ENCODE measurements at regions not wholly inside any gene's neighbourhood (a gene's known extent, or its start where the extent isn't known, plus 50 kb on each side); places are given as distances from the start of the nearest gene placed in this dataset.

DNA sequence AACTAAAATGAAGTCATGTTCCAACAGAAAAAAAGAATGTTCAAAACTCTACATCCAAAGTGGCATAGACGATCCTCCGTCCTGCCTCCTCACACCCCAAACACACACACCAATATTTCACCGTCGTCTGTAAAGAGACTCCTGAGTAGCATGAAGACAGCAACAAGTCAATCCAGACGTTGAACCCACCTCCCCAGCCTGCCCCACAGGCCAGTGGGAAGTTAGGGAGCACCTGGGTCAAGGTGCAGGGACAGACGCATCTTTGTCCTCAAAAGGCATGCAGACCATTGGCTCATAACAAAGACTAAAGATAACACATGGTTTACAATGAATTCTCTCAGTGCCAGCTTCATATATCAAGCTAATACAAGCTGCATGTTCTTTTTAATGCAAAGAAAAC is 396.5 kb downstream of the TCERG1L start:
- Histone ChIP-seq H3K4me3 (ENCODE audit: low read length) (no peak overlapping the region), H3K4me1 (ENCODE audit: control insufficient read depth, insufficient read depth, low read length) (no peaks in the 10 kb centered on the region), H3K9me3 (ENCODE audit: control insufficient read depth, low read length) (peaks cover 12% of the 10 kb centered on the region), H3K9ac (ENCODE audit: low read length) (no peak overlapping the region), H3K27me3 (replicated peaks; ENCODE audit: control insufficient read depth, insufficient read depth, low read length) (no peaks in the 10 kb centered on the region), H3K36me3 (ENCODE audit: control insufficient read depth, insufficient read depth, low read length, severe bottlenecking) (no peaks in the 10 kb centered on the region)
- DNase-seq (ENCODE audit: low read depth), result no peak

DNA sequence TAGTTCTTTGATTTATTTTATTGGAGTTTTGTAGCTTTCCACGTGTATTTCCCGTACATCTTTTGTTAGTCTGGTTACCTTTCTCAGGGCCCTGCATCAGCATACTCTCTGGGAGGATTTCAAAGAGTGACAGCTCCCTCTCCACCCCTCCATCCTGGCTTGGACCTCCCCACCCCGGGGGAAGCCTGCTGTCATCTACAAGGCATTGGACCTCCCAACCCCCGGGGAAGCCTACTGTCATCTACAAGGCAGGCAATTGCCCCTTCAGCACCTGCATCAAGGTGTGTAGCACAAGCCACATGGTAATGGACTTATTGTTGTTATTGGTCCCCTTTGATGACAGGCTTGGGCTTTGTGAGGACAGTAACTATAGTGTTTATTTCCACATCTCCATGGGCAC is 390.1 kb downstream of the TCERG1L start:
- Histone ChIP-seq H3K36me3 (ENCODE audit: control insufficient read depth, insufficient read depth, low read length, severe bottlenecking) (no peaks in the 10 kb centered on the region), H3K4me1 (ENCODE audit: control insufficient read depth, insufficient read depth, low read length) (no peaks in the 10 kb centered on the region), H3K9me3 (ENCODE audit: control insufficient read depth, low read length) (no peaks in the 10 kb centered on the region), H3K4me3 (ENCODE audit: low read length) (no peak overlapping the region), H3K9ac (ENCODE audit: low read length) (no peak overlapping the region), H3K27me3 (replicated peaks; ENCODE audit: control insufficient read depth, insufficient read depth, low read length) (no peaks in the 10 kb centered on the region)
- no peak for DNase-seq (ENCODE audit: low read depth)

DNA sequence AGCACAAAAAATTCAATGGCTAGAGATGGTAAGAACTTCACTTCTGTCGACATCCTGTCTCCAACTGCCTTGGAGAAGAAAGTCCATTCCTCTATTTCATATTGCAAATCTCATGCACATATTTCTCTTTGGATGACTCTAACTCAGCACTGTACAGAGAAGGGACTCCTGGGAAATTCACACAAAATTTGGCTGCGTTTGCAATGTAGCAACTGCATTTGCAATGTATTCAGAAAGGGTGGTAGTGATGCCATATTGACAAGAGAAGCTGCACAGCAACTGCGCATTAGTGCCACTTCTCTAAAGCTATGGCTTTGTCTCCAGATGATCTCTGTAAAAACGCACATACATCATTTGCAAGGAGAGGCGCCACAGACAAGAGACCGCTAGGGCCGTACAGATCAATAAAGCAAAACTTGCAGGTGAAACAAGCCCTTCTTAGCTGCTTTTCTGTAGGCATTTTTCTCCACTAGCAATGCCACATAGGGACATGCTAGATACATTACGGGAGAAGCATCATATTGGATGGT is 389.5 kb downstream of the TCERG1L start:
- Histone ChIP-seq H3K27me3 (replicated peaks; ENCODE audit: control insufficient read depth, insufficient read depth, low read length) (no peaks in the 10 kb centered on the region), H3K9ac (ENCODE audit: low read length) (no peak overlapping the region), H3K4me3 (ENCODE audit: low read length) (no peak overlapping the region), H3K36me3 (ENCODE audit: control insufficient read depth, insufficient read depth, low read length, severe bottlenecking) (no peaks in the 10 kb centered on the region), H3K9me3 (ENCODE audit: control insufficient read depth, low read length) (no peaks in the 10 kb centered on the region), H3K4me1 (ENCODE audit: control insufficient read depth, insufficient read depth, low read length) (no peaks in the 10 kb centered on the region)
- no peak for DNase-seq (ENCODE audit: low read depth)

DNA sequence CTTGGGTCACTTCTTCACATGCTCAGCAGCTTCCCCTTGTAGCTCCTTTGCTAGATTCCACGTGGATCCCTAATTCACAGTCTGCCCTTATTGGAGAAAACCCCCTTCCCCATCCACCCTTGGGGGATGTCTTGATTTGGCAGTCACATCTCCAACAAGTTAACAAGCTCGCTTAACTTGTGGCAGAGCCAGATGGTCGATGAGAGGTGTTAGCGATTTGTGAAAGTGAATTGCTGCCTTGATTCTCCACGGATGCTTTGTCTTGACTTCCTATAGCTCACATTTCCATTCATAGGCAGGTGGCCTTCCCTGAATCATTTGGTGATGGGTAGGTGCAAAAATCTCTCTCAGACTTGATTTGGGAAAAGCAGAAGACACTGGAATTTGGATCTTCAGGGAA is 387.9 kb downstream of the TCERG1L start:
- Histone ChIP-seq H3K9me3 (ENCODE audit: control insufficient read depth, low read length) (no peaks in the 10 kb centered on the region), H3K9ac (ENCODE audit: low read length) (no peak overlapping the region), H3K36me3 (ENCODE audit: control insufficient read depth, insufficient read depth, low read length, severe bottlenecking) (no peaks in the 10 kb centered on the region), H3K4me1 (ENCODE audit: control insufficient read depth, insufficient read depth, low read length) (no peaks in the 10 kb centered on the region), H3K4me3 (ENCODE audit: low read length) (no peak overlapping the region), H3K27me3 (replicated peaks; ENCODE audit: control insufficient read depth, insufficient read depth, low read length) (no peaks in the 10 kb centered on the region)
- no peak for DNase-seq (ENCODE audit: low read depth)

DNA sequence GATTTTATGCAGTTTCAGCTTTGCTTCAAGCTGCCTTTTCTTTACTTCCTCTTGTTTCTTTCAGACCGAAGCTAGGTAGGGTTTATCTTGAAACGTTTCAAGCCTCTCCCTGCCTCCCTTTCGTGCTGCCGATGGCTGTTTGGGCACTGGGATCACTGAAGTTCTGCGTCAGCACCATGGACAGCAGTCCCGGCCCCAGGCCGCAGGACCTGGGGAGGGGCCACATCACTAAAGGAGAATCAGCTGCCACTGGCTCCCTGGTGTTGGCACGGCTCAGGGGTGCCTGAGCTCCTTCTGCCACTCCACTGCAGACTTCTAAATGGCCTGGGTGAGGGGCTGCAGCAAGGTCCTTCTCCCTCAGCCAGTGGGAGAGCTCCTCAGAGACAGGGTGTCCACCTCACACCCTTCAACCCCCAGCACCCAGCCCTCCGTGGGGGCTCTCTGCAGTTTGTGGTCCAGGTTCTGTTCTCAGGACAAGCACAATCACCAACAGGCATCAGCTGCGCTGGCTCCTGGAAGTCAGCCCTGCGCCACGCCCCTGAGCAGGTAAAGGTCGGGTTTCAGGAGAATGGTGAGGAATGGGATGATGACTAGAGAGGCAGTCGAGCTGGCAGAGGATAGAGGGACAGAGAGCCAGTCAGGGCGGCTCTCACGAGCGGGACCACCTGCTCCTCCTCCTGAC is 387.2 kb downstream of the TCERG1L start:
- no peak for DNase-seq (ENCODE audit: low read depth)
- Histone ChIP-seq H3K4me1 (ENCODE audit: control insufficient read depth, insufficient read depth, low read length) (no peaks in the 10 kb centered on the region), H3K36me3 (ENCODE audit: control insufficient read depth, insufficient read depth, low read length, severe bottlenecking) (no peaks in the 10 kb centered on the region), H3K27me3 (replicated peaks; ENCODE audit: control insufficient read depth, insufficient read depth, low read length) (no peaks in the 10 kb centered on the region), H3K9ac (ENCODE audit: low read length) (no peak overlapping the region), H3K9me3 (ENCODE audit: control insufficient read depth, low read length) (no peaks in the 10 kb centered on the region), H3K4me3 (ENCODE audit: low read length) (no peak overlapping the region)

DNA sequence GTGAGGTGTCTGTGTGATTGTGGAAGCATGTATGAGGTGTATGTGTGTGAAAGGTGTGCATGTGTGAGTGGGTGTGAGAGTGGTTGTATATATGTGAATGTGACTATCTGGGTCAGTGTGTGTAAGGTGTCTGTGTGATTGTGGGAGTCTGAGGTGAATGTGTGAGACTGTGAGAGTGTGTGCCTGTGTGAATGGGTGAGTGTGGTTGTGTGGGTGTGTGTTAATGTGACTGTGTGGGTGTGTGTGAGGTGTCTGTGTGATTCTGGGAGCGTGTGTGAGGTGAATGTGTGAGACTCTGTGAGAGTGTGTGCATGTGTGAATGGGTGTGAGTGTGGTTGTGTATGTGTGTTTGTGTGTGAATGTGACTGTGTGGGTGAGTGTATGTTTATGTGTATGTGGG is 385.1 kb downstream of the TCERG1L start:
- Histone ChIP-seq H3K9me3 (ENCODE audit: control insufficient read depth, low read length) (no peaks in the 10 kb centered on the region), H3K9ac (ENCODE audit: low read length) (no peak overlapping the region), H3K27me3 (replicated peaks; ENCODE audit: control insufficient read depth, insufficient read depth, low read length) (no peaks in the 10 kb centered on the region), H3K4me3 (ENCODE audit: low read length) (no peak overlapping the region), H3K4me1 (ENCODE audit: control insufficient read depth, insufficient read depth, low read length) (no peaks in the 10 kb centered on the region), H3K36me3 (ENCODE audit: control insufficient read depth, insufficient read depth, low read length, severe bottlenecking) (no peaks in the 10 kb centered on the region)
- no peak for DNase-seq (ENCODE audit: low read depth)

DNA sequence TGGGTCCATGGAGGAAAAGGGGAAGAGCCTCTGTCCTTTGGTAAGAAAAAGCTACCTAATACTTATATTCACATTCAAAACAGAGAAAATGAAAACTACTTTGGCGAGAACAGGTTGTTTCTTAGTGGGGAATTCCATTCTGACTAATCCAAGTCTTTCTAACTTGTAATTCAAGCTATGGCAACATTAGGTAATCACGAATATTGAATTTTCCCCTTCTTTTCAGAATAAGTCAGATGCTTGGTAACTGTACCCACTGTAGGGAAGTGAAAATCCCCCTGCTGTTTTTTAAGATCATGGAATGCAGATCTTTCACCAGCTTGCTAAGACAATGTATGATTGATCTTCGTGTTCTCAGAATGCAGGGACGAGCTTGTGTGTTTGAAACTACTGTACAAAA is 384.4 kb downstream of the TCERG1L start:
- no peaks in the 10 kb centered on the region for H3K9me3 ChIP-seq (ENCODE audit: control insufficient read depth, low read length)
- H3K4me3 ChIP-seq (ENCODE audit: low read length), result no peak overlapping the region
- H3K27me3 ChIP-seq (replicated peaks; ENCODE audit: control insufficient read depth, insufficient read depth, low read length), result no peaks in the 10 kb centered on the region
- no peaks in the 10 kb centered on the region for H3K4me1 ChIP-seq (ENCODE audit: control insufficient read depth, insufficient read depth, low read length)
- H3K9ac ChIP-seq (ENCODE audit: low read length), result no peak overlapping the region
- no peaks in the 10 kb centered on the region for H3K36me3 ChIP-seq (ENCODE audit: control insufficient read depth, insufficient read depth, low read length, severe bottlenecking)
- no peak for DNase-seq (ENCODE audit: low read depth)

DNA sequence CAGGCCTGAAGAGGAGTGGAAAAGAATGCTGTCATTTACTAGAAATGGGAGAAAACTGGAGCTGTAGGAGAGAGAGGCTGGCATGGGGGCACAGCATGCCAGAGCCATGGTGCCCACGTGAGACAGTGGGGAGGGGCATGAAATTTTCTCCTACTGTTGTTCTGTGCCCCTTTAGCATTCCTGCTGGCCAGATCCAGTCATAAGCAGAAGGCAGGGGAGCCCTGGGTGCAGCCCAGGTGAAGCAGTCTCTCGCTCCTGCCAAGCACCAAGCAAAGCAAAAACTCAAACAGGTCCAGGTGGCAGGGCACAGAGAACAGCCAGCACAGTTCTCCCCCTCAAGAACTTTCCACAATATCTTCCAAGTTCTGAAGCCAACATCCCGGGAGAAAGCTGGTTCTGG is 383.2 kb downstream of the TCERG1L start:
- Histone ChIP-seq H3K4me3 (ENCODE audit: low read length) (no peak overlapping the region), H3K27me3 (replicated peaks; ENCODE audit: control insufficient read depth, insufficient read depth, low read length) (no peaks in the 10 kb centered on the region), H3K9ac (ENCODE audit: low read length) (no peak overlapping the region), H3K4me1 (ENCODE audit: control insufficient read depth, insufficient read depth, low read length) (no peaks in the 10 kb centered on the region), H3K9me3 (ENCODE audit: control insufficient read depth, low read length) (no peaks in the 10 kb centered on the region), H3K36me3 (ENCODE audit: control insufficient read depth, insufficient read depth, low read length, severe bottlenecking) (no peaks in the 10 kb centered on the region)
- DNase-seq (ENCODE audit: low read depth), result no peak

DNA sequence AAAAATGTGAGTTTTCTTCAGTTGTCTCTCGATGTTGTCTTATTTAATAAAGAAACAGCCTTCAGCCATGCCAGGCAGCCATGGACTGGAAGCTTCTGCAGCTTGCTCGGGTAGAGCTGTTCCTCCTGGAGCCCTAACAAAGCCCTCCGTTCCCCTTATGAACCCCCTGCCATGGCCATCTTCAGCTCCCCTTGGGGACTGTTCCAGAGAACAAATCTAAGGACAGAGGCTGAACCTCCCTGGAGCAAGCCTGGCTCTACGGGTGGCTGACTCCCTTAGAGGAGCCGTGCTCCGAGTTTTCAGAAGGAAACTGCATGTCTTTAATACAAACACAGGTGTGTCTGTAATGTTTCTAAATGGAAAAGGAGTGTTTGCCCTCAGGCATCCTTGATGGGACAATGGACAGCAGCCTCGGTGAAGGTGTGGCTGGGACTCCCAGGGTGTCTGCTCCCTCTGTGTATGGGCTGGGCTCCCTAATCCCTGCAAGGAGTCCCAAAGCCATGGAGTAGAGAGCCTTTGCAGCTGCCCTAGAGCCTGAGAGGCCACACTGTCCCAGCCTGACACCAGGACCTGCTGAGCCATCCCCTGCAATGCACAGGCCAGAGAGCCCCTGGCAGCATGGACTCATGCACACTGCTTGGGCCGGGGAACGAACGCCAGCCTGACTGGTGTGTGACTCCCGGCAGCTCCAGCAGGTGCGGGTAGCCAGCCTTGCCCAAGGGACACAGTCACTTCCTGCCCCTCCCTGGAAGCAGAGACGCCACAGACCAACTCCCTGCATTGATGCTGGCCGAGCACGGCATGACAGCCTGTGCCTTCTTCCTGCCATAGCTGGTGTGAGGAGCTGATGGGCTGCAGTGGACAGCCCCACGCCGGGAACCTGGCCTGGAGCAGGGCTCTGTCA is 381.8 kb downstream of the TCERG1L start:
- no peak overlapping the region for H3K9ac ChIP-seq (ENCODE audit: low read length)
- no peaks in the 10 kb centered on the region for H3K36me3 ChIP-seq (ENCODE audit: control insufficient read depth, insufficient read depth, low read length, severe bottlenecking)
- no peaks in the 10 kb centered on the region for H3K9me3 ChIP-seq (ENCODE audit: control insufficient read depth, low read length)
- no peaks in the 10 kb centered on the region for H3K4me1 ChIP-seq (ENCODE audit: control insufficient read depth, insufficient read depth, low read length)
- DNase-seq (ENCODE audit: low read depth), result no peak
- H3K4me3 ChIP-seq (ENCODE audit: low read length), result no peak overlapping the region
- H3K27me3 ChIP-seq (replicated peaks; ENCODE audit: control insufficient read depth, insufficient read depth, low read length), result no peaks in the 10 kb centered on the region

DNA sequence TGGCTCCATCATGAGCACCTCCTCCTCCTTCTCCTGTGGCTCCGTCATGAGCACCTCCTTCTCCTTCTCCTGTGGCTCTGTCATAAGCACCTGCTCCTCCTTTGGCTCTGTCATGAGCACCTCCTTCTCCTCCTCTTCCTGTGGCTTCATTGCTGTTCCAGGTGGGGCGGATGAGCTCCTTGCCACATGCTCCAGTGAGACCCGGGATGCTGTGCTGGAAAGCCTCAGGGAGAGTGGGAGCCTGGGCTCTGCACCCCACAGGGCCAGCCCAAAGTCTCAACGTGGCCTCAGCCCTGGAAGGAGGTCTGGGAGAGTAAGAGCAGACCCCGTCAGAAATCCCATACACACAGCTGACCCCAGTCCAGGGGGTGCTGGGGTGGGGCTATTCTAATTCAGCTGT is 380.7 kb downstream of the TCERG1L start:
- Histone ChIP-seq H3K4me3 (ENCODE audit: low read length) (no peak overlapping the region), H3K4me1 (ENCODE audit: control insufficient read depth, insufficient read depth, low read length) (no peaks in the 10 kb centered on the region), H3K27me3 (replicated peaks; ENCODE audit: control insufficient read depth, insufficient read depth, low read length) (no peaks in the 10 kb centered on the region), H3K9me3 (ENCODE audit: control insufficient read depth, low read length) (no peaks in the 10 kb centered on the region), H3K36me3 (ENCODE audit: control insufficient read depth, insufficient read depth, low read length, severe bottlenecking) (no peaks in the 10 kb centered on the region), H3K9ac (ENCODE audit: low read length) (no peak overlapping the region)
- no peak for DNase-seq (ENCODE audit: low read depth)

DNA sequence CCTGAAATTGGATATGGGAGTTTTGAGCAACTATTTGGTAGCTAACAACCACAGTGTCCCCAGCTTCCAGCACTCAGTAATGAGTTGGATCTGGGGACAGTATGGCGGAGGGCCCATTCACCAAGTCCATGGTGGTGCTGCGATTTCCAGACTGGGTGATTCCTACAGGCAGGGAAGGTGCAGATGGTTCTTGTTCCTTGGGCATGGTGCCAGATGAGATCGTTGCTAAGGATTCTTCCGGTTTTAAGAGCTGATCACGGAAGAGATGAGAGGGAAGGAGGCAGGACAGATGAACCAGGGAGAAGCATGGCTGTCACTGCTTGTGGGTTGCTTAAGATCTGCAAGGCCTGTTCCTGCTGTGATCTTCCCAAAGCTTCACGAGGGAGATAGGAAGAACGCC is 380.3 kb downstream of the TCERG1L start:
- Histone ChIP-seq H3K36me3 (ENCODE audit: control insufficient read depth, insufficient read depth, low read length, severe bottlenecking) (no peaks in the 10 kb centered on the region), H3K4me1 (ENCODE audit: control insufficient read depth, insufficient read depth, low read length) (no peaks in the 10 kb centered on the region), H3K9ac (ENCODE audit: low read length) (no peak overlapping the region), H3K4me3 (ENCODE audit: low read length) (no peak overlapping the region), H3K27me3 (replicated peaks; ENCODE audit: control insufficient read depth, insufficient read depth, low read length) (no peaks in the 10 kb centered on the region), H3K9me3 (ENCODE audit: control insufficient read depth, low read length) (no peaks in the 10 kb centered on the region)
- no peak for DNase-seq (ENCODE audit: low read depth)
